Uterus (tissue), 3 donors: ENCODE measurements at regions not wholly inside any gene's neighbourhood (a gene's known extent, or its start where the extent isn't known, plus 50 kb on each side); places are given as distances from the start of the nearest gene placed in this dataset.

Source experiments
- DNase-seq, 2 donors: peaks; one replicate each; pipeline ENCODE4 v3.0.0-alpha.2; 2019 to 2020
- H3K27ac ChIP-seq, 2 donors: fragments of 200-600 bp; sonication (generic); 1 replicate in 1 of 2; 2 replicates in 1 of 2; pipeline ENCODE4 v1.5.1; 2016 to 2018
- H3K27me3 ChIP-seq, 2 donors: fragments of 200-600 bp; sonication (generic); one replicate each; pipeline ENCODE4 v1.5.1; 2018 to 2019; ENCODE audit warnings: control low read depth in 1 of 2
- H3K36me3 ChIP-seq, 2 donors: fragments of 200-600 bp; sonication (generic); one replicate each; pipeline ENCODE4 v1.5.1; 2019; ENCODE audit warnings: control low read depth in 1 of 2
- H3K4me1 ChIP-seq, 2 donors: fragments of 200-600 bp; sonication (generic); one replicate each; pipeline ENCODE4 v1.5.1; 2018 to 2019; ENCODE audit warnings: control low read depth in 1 of 2
- H3K4me3 ChIP-seq, 2 donors: fragments of 200-600 bp; sonication (generic); 1 replicate in 1 of 2; 2 replicates in 1 of 2; pipeline ENCODE4 v1.5.1; 2018 to 2019; ENCODE audit warnings: mild to moderate bottlenecking in 1 of 2
- H3K9me3 ChIP-seq, 2 donors: fragments of 200-600 bp; sonication (generic); one replicate each; pipeline ENCODE4 v1.5.1; 2019; ENCODE audit warnings: control low read depth in 1 of 2
- CTCF ChIP-seq, 4 experiments: fragments of 200-600 bp in 2 of 4; fragments of 450-650 bp in 2 of 4; sonication (generic) in 2 of 4; IDR thresholded peaks; one replicate each; pipeline ENCODE4 v1.5.1; 2016 to 2019; ENCODE audit warnings: antibody characterized with exemption in 4 of 4, mild to moderate bottlenecking in 2 of 4, moderate library complexity in 1 of 4
- POLR2A ChIP-seq, 2 donors: fragments of 450-650 bp; IDR thresholded peaks; one replicate each; pipeline ENCODE4 v1.6.1; 2016; ENCODE audit warnings: antibody characterized with exemption in 2 of 2, mild to moderate bottlenecking in 1 of 2, moderate library complexity in 1 of 2
- intact Hi-C: fragments of 100-400 bp; cut with DNase I; formaldehyde crosslinking; loops from one replicate; pipeline ENCODE4 v1.15.1; 2023; ENCODE audit warnings: low total_unique reads
- donor health status: DM: yes; HTN: yes; CAD: no.

GRCh38 chr11:20277014-20277413 lies 86.5 kb upstream of the HTATIP2 start:
- intact Hi-C loops: no loop called here
- no peaks in the 10 kb centered on the region for H3K4me1 ChIP-seq
- H3K36me3 ChIP-seq: no peaks in the 10 kb centered on the region
- H3K9me3 ChIP-seq: no peaks in the 10 kb centered on the region
- H3K27me3 ChIP-seq: no peaks in the 10 kb centered on the region
- TF ChIP-seq POLR2A (IDR thresholded peaks at IDR 0.05) (no peak), CTCF (IDR thresholded peaks at IDR 0.05) (no peak)
- no peak overlapping the region for H3K4me3 ChIP-seq
- DNase-seq: no peak
- no peak overlapping the region for H3K27ac ChIP-seq

GRCh38 chr11:20275987-20276965 lies 87.2 kb upstream of the HTATIP2 start:
- Histone ChIP-seq H3K27ac (no peak overlapping the region), H3K9me3 (no peaks in the 10 kb centered on the region)
- no peak for DNase-seq

GRCh38 chr11:20274031-20274430 lies 89.5 kb upstream of the HTATIP2 start:
- H3K27ac ChIP-seq: no peak overlapping the region
- no peak overlapping the region for H3K4me3 ChIP-seq
- intact Hi-C loops: no loop called here
- no peaks in the 10 kb centered on the region for H3K27me3 ChIP-seq
- H3K4me1 ChIP-seq: no peaks in the 10 kb centered on the region
- no peak for DNase-seq
- H3K9me3 ChIP-seq: no peaks in the 10 kb centered on the region
- no peaks in the 10 kb centered on the region for H3K36me3 ChIP-seq
- no peak for TF ChIP-seq CTCF (IDR thresholded peaks at IDR 0.05)
- TF ChIP-seq POLR2A (IDR thresholded peaks at IDR 0.05): no peak

More at GRCh38 chr11:20275987-20276965, 87.2 kb upstream of the HTATIP2 start:
- intact Hi-C loops: no loop called here
- H3K4me1 ChIP-seq: no peaks in the 10 kb centered on the region
- H3K27me3 ChIP-seq: no peaks in the 10 kb centered on the region
- H3K36me3 ChIP-seq: no peaks in the 10 kb centered on the region
- no peak overlapping the region for H3K4me3 ChIP-seq
- TF ChIP-seq POLR2A (IDR thresholded peaks at IDR 0.05): no peak
- TF ChIP-seq CTCF (IDR thresholded peaks at IDR 0.05): no peak

GRCh38 chr11:20261526-20261925 lies 101.3 kb upstream of the DBX1 start:
- Histone ChIP-seq H3K27me3 (no peaks in the 10 kb centered on the region), H3K4me1 (no peaks in the 10 kb centered on the region), H3K4me3 (no peak overlapping the region), H3K36me3 (no peaks in the 10 kb centered on the region), H3K9me3 (no peaks in the 10 kb centered on the region), H3K27ac (no peak overlapping the region)
- TF ChIP-seq CTCF (IDR thresholded peaks at IDR 0.05) (no peak), POLR2A (IDR thresholded peaks at IDR 0.05) (no peak)
- intact Hi-C loops: no loop called here
- DNase-seq: no peak

GRCh38 chr11:20260307-20260706 lies 100.0 kb upstream of the DBX1 start:
- no peak for DNase-seq
- intact Hi-C loops: no loop called here
- H3K9me3 ChIP-seq: no peaks in the 10 kb centered on the region
- TF ChIP-seq CTCF (IDR thresholded peaks at IDR 0.05) (no peak), POLR2A (IDR thresholded peaks at IDR 0.05) (no peak)
- no peak overlapping the region for H3K4me3 ChIP-seq
- no peak overlapping the region for H3K27ac ChIP-seq
- no peaks in the 10 kb centered on the region for H3K36me3 ChIP-seq
- H3K4me1 ChIP-seq: no peaks in the 10 kb centered on the region
- no peaks in the 10 kb centered on the region for H3K27me3 ChIP-seq
